SK-N-SH (cell line): ENCODE measurements at regions not wholly inside any gene's neighbourhood (a gene's known extent, or its start where the extent isn't known, plus 50 kb on each side); places are given as distances from the start of the nearest gene placed in this dataset.

Source experiments
- CTCF ChIA-PET: fragments of 300-600, 350-600 bp; formaldehyde crosslinking; extraction: SDS; loops from one replicate; lab custom pipeline; 2021; lab: Yijun Ruan, JAX
- POLR2A ChIA-PET: fragments of 350-600 bp; sonication (Branson Sonifier 250); formaldehyde crosslinking; extraction: SDS; loops from one replicate; lab custom pipeline; 2020; ENCODE audit warnings: antibody characterized with exemption, inconsistent platforms; lab: Yijun Ruan, JAX
- DNase-seq: peaks from one replicate; pipeline ENCODE4 v3.0.0; 2012
- H2AFZ ChIP-seq: fragments of 200-600 bp; sonication (generic); 2 replicates; pipeline ENCODE4 v1.8.1; 2016; ENCODE audit warnings: antibody characterized with exemption, mild to moderate bottlenecking, low read depth
- H3F3A ChIP-seq: fragments of 200-600 bp; sonication (generic); replicated peaks from 2 replicates; pipeline ENCODE3; 2016; ENCODE audit warnings: antibody characterized with exemption, mild to moderate bottlenecking; ENCODE audit not compliant: insufficient read depth
- H3K27ac ChIP-seq, 2 experiments: fragments of 200-500 bp in 1 of 2; fragments of 200-600 bp in 1 of 2; sonication (Bioruptor generic) in 1 of 2; sonication (generic), shearing (Covaris generic) in 1 of 2; 2 replicates each; pipeline versions ENCODE4 v1.5.1 to v1.6.1; 2014 to 2016; ENCODE audit warnings: low read depth in 2 of 2, inconsistent platforms in 1 of 2, low read length in 1 of 2, mild to moderate bottlenecking in 1 of 2, mixed read lengths in 1 of 2
- H3K27me3 ChIP-seq: fragments of 200-600 bp; sonication (generic), shearing (Covaris generic); 2 replicates; pipeline ENCODE4 v1.6.1; 2016; ENCODE audit warnings: mixed run types; ENCODE audit not compliant: insufficient read depth
- H3K36me3 ChIP-seq, 2 experiments: fragments of 200-500 bp in 1 of 2; fragments of 200-600 bp in 1 of 2; sonication (Bioruptor generic) in 1 of 2; sonication (generic) in 1 of 2; replicated peaks in 1 of 2; 2 replicates each; pipeline versions ENCODE3 to v1.5.1; 2014 to 2016; ENCODE audit warnings: low read length in 1 of 2, mild to moderate bottlenecking in 1 of 2; ENCODE audit not compliant: insufficient read depth in 2 of 2, control insufficient read depth in 1 of 2
- H3K4me1 ChIP-seq, 2 experiments: fragments of 200-500 bp in 1 of 2; fragments of 200-600 bp in 1 of 2; sonication (Bioruptor generic) in 1 of 2; sonication (generic), shearing (Covaris generic) in 1 of 2; 2 replicates each; pipeline versions ENCODE4 v1.5.1 to v1.6.1; 2014 to 2016; ENCODE audit warnings: low read depth in 1 of 2, low read length in 1 of 2, mixed run types in 1 of 2; ENCODE audit not compliant: insufficient read depth in 2 of 2, control insufficient read depth in 1 of 2
- H3K4me2 ChIP-seq: fragments of 200-600 bp; sonication (generic), shearing (Covaris generic); 2 replicates; pipeline ENCODE4 v1.6.1; 2017; ENCODE audit warnings: mixed run types
- H3K4me3 ChIP-seq, 2 experiments: fragments of 200-500 bp in 1 of 2; fragments of 200-600 bp in 1 of 2; sonication (Bioruptor generic) in 1 of 2; sonication (generic), shearing (Covaris generic) in 1 of 2; 2 replicates each; pipeline versions ENCODE4 v1.5.1 to v1.8.1; 2014 to 2016; ENCODE audit warnings: low read depth in 2 of 2, inconsistent platforms in 1 of 2, low read length in 1 of 2, mild to moderate bottlenecking in 1 of 2, mixed read lengths in 1 of 2, moderate library complexity in 1 of 2
- H3K79me2 ChIP-seq: fragments of 200-600 bp; sonication (generic); 2 replicates; pipeline ENCODE4 v1.8.1; 2017; ENCODE audit warnings: mild to moderate bottlenecking; ENCODE audit not compliant: insufficient read depth
- H3K9ac ChIP-seq: fragments of 200-600 bp; sonication (generic); 2 replicates; pipeline ENCODE4 v1.6.1; 2017; ENCODE audit warnings: mixed run types
- H3K9me2 ChIP-seq: fragments of 200-600 bp; sonication (generic); 2 replicates; pipeline ENCODE4 v1.6.1; 2017; ENCODE audit warnings: mixed run types
- H3K9me3 ChIP-seq: fragments of 200-600 bp; sonication (generic); 2 replicates; pipeline ENCODE4 v1.6.1; 2017; ENCODE audit warnings: mixed run types, mild to moderate bottlenecking, moderate library complexity
- H4K20me1 ChIP-seq: fragments of 200-600 bp; sonication (generic); 2 replicates; pipeline ENCODE4 v1.6.1; 2017; ENCODE audit warnings: mild to moderate bottlenecking, mixed run types; ENCODE audit not compliant: insufficient read depth
- ELF1 ChIP-seq: IDR thresholded peaks from 2 replicates; pipeline ENCODE4 v1.4.0; 2012
- EP300 ChIP-seq, 2 experiments: IDR thresholded peaks; 2 replicates each; pipeline versions ENCODE4 v1.4.0 to v1.6.1; 2012; ENCODE audit warnings: borderline replicate concordance in 1 of 2, low read depth in 1 of 2, low read length in 1 of 2
- FOSL2 ChIP-seq: IDR thresholded peaks from 2 replicates; pipeline ENCODE4 v1.4.0; 2012; ENCODE audit warnings: low read depth, mild to moderate bottlenecking, moderate library complexity, borderline replicate concordance
- FOXJ3 ChIP-seq: sonication (generic); formaldehyde crosslinking; IDR thresholded peaks from 2 replicates; pipeline ENCODE4 v1.5.1; 2020; ENCODE audit warnings: mild to moderate bottlenecking, missing genetic modification reagents
- FOXM1 ChIP-seq: IDR thresholded peaks from 2 replicates; pipeline ENCODE4 v1.4.0; 2012; ENCODE audit warnings: low read depth, mild to moderate bottlenecking
- GABPA ChIP-seq: IDR thresholded peaks from 2 replicates; pipeline ENCODE4 v1.4.0; 2012; ENCODE audit warnings: low read depth, mild to moderate bottlenecking
- JUND ChIP-seq: IDR thresholded peaks from 2 replicates; pipeline ENCODE4 v1.4.0; 2012
- MXI1 ChIP-seq: IDR thresholded peaks from 2 replicates; pipeline ENCODE4 v1.6.1; 2012; ENCODE audit warnings: mild to moderate bottlenecking, low read depth, low read length, improper control_type of control experiment
- NFIC ChIP-seq: IDR thresholded peaks from 2 replicates; pipeline ENCODE4 v1.4.0; 2012; ENCODE audit warnings: borderline replicate concordance
- NRF1 ChIP-seq: IDR thresholded peaks from 2 replicates; pipeline ENCODE4 v1.6.1; 2012; ENCODE audit warnings: low read depth, mild to moderate bottlenecking, low read length
- POLR2AphosphoS5 ChIP-seq: IDR thresholded peaks from 2 replicates; pipeline ENCODE4 v1.6.1; 2012; ENCODE audit warnings: low read depth, low read length
- RAD21 ChIP-seq: IDR thresholded peaks from 2 replicates; pipeline ENCODE4 v1.6.1; 2012; ENCODE audit warnings: mild to moderate bottlenecking, low read length
- RFX5 ChIP-seq: IDR thresholded peaks from 2 replicates; pipeline ENCODE4 v1.6.1; 2012; ENCODE audit warnings: mild to moderate bottlenecking, improper control_type of control experiment, low read length
- SMC3 ChIP-seq: IDR thresholded peaks from 2 replicates; pipeline ENCODE4 v1.6.1; 2012; ENCODE audit warnings: low read depth, low read length, improper control_type of control experiment
- TAF1 ChIP-seq: IDR thresholded peaks from 2 replicates; pipeline ENCODE4 v1.6.1; 2012; ENCODE audit warnings: low read depth, mild to moderate bottlenecking, low read length, moderate library complexity, borderline replicate concordance
- TCF12 ChIP-seq: IDR thresholded peaks from 2 replicates; pipeline ENCODE4 v1.4.0; 2012
- USF2 ChIP-seq: fragments of 150-350 bp; IDR thresholded peaks from 2 replicates; pipeline ENCODE4 v1.6.1; 2017; ENCODE audit warnings: antibody characterized with exemption, low read length, low read depth, borderline replicate concordance
- YY1 ChIP-seq: IDR thresholded peaks from 2 replicates; pipeline ENCODE4 v1.4.0; 2012; ENCODE audit warnings: low read depth, mild to moderate bottlenecking
- WGBS: methylation state at CpG from one replicate; pipeline ENCODE4 v1.1.6; 2017; ENCODE audit warnings: low lambda C conversion rate; 5-methylcytosine and 5-hydroxymethylcytosine counted together
- TF ChIP-seq, protein P1 (sequence below): IDR thresholded peaks from 2 replicates; pipeline ENCODE4 v1.4.0; 2012; ENCODE audit warnings: low read depth, borderline replicate concordance

GRCh38 chr1:189607477-189608096, 870.1 kb downstream of the BRINP3 start:
- Histone ChIP-seq H3K79me2 (no peaks in the 10 kb centered on the region), H3K9ac (no peak overlapping the region), H3K9me2 (no peaks in the 10 kb centered on the region), H4K20me1 (no peaks in the 10 kb centered on the region), H3K4me1 (no peaks in the 10 kb centered on the region; a peak in 1 of 4 replicates), H3K4me3 (no peak overlapping the region), H3F3A (peaks cover 4% of the 10 kb centered on the region), H2AFZ (no peak overlapping the region), H3K27ac (peak overlapping the region in 1 of 2 experiments; percentile 51; a peak in 2 of 4 replicates), H3K36me3 (peaks cover 0 to 3% of the 10 kb centered on the region in 2 experiments), H3K4me2 (no peak overlapping the region), H3K9me3 (no peaks in the 10 kb centered on the region), H3K27me3 (no peaks in the 10 kb centered on the region)
- WGBS: 79% methylated on average over 1 of the region's 1 CpG
- no peak for DNase-seq
- CTCF ChIA-PET: no interaction called here
- POLR2A ChIA-PET: no interaction called here
- TF ChIP-seq TCF12: peak; percentile 2; the same call in 1 of the 2 replicates
- no peak for TF ChIP-seq EP300 (IDR thresholded peaks at IDR 0.05; ENCODE audit: borderline replicate concordance in 1 of 2, low read depth in 1 of 2, low read length in 1 of 2)
- no peak for TF ChIP-seq SMC3
- no peak for TF ChIP-seq ELF1
- no peak for TF ChIP-seq FOSL2
- no peak for TF ChIP-seq JUND
- TF ChIP-seq FOXJ3 (CRISPR knock-in tag): no peak

DNA sequence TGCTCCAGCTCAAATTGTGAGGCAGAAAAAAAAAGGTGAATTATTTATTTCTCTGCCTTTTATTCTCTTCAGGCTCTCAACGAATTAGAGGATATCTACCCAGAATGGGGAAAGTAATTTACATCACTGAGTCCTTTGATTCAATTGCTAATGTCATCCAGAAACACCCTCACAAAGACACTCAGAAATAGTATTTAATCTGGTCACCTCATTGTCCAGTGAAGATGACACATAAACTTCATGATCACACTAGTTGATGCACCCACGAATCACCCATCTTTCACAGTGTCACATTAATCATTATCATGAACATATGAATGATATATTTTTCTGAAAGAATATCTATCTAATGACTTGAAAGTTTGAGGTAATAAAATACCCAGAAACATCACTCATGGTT, 868.5 kb downstream of the BRINP3 start:
- H3K9me2 ChIP-seq: no peaks in the 10 kb centered on the region
- ChIA-PET CTCF (no interaction called here), POLR2A (no interaction called here)
- no peaks in the 10 kb centered on the region; a peak in 1 of 4 replicates for H3K4me1 ChIP-seq
- no peak overlapping the region for H3K9ac ChIP-seq
- H3K36me3 ChIP-seq: peaks cover 0 to 3% of the 10 kb centered on the region in 2 experiments
- H3K27ac ChIP-seq: no peak overlapping the region
- TF ChIP-seq, protein P1, sequence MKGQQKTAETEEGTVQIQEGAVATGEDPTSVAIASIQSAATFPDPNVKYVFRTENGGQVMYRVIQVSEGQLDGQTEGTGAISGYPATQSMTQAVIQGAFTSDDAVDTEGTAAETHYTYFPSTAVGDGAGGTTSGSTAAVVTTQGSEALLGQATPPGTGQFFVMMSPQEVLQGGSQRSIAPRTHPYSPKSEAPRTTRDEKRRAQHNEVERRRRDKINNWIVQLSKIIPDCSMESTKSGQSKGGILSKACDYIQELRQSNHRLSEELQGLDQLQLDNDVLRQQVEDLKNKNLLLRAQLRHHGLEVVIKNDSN: no peak
- TF ChIP-seq GABPA (no peak), TAF1 (no peak), TCF12 (no peak), RFX5 (no peak), USF2 (no peak), FOXM1 (no peak), MXI1 (no peak), POLR2AphosphoS5 (no peak), YY1 (no peak), RAD21 (no peak), FOXJ3 (CRISPR knock-in tag) (no peak), NFIC (no peak), NRF1 (no peak)
- H3K79me2 ChIP-seq: no peaks in the 10 kb centered on the region
- H3K4me3 ChIP-seq: no peak overlapping the region
- H3K9me3 ChIP-seq: no peaks in the 10 kb centered on the region
- H3K4me2 ChIP-seq: no peak overlapping the region
- no peak overlapping the region for H2AFZ ChIP-seq
- no peaks in the 10 kb centered on the region for H3K27me3 ChIP-seq
- H3F3A ChIP-seq: peaks cover 4% of the 10 kb centered on the region
- no peaks in the 10 kb centered on the region for H4K20me1 ChIP-seq
- WGBS: 71% methylated on average over 2 of the region's 2 CpGs
- no peak for DNase-seq
